K562 (cell line): ENCODE measurements at regions not wholly inside any gene's neighbourhood (a gene's known extent, or its start where the extent isn't known, plus 50 kb on each side); places are given as distances from the start of the nearest gene placed in this dataset.

Experiments used
- ATAC-seq: fragments of 200-7000 bp; cut with Tn5 transposase; 3 replicates; pipeline ENCODE4 v1.9.1; 2020; ENCODE audit warnings: moderate library complexity
- BruUV-seq: library from RNA; stranded (reverse); fragments of 400-500 nt; replicated peaks from 2 replicates; lab custom pipeline; 2021; lab: Mats Ljungman, UMichigan
- CTCF ChIA-PET: fragments of 300-600 bp; formaldehyde crosslinking; extraction: SDS; loops from one replicate; lab custom pipeline; 2021; ENCODE audit warnings: low intra/inter-chr PET ratio; lab: Yijun Ruan, JAX
- POLR2A ChIA-PET: fragments of 300-600, 350-650 bp; sonication (Branson Sonifier 250); formaldehyde crosslinking; extraction: SDS; loops from one replicate; lab custom pipeline; 2021; ENCODE audit warnings: antibody characterized with exemption, inconsistent platforms; lab: Yijun Ruan, JAX
- DNase-seq, 4 experiments: peaks; one replicate each; pipeline versions ENCODE4 v3.0.0 to v3.0.0-alpha.2; 2011 to 2018; ENCODE audit warnings: low spot score in 3 of 4, mixed read lengths in 3 of 4; ENCODE audit errors: extremely low read depth in 1 of 4
- FAIRE-seq: peaks from 2 replicates; lab custom pipeline; 2011; peaks lifted over from hg19 to GRCh38; lab: Jason Lieb, UNC
- H2AFZ ChIP-seq: 2 replicates; pipeline ENCODE4 v1.6.0; 2011; ENCODE audit warnings: low read depth, low read length, control low read depth, inconsistent platforms
- H3K27ac ChIP-seq: fragments of 200-600 bp; 3 replicates; pipeline ENCODE4 v1.8.0; 2011; ENCODE audit warnings: low read depth, mild to moderate bottlenecking, control low read depth, inconsistent platforms, low read length, moderate library complexity, mixed read lengths; ENCODE audit errors: extremely low read depth
- H3K27me3 ChIP-seq, 2 experiments: fragments of 300-600 bp in 1 of 2; 2 replicates in 1 of 2; 3 replicates in 1 of 2; pipeline versions ENCODE4 v1.6.0 to v1.8.0; 2011; ENCODE audit warnings: inconsistent platforms in 2 of 2, low read length in 2 of 2, mild to moderate bottlenecking in 1 of 2, mixed read lengths in 1 of 2, moderate library complexity in 1 of 2; ENCODE audit not compliant: control insufficient read depth in 2 of 2, insufficient read depth in 2 of 2
- H3K36me3 ChIP-seq: fragments of 300-600 bp; 3 replicates; pipeline ENCODE4 v1.8.0; 2011; ENCODE audit warnings: mild to moderate bottlenecking, low read length, inconsistent platforms; ENCODE audit not compliant: control insufficient read depth, insufficient read depth
- H3K4me1 ChIP-seq, 2 experiments: fragments of 200-600 bp in 1 of 2; replicated peaks in 1 of 2; 2 replicates in 1 of 2; 3 replicates in 1 of 2; pipeline versions ENCODE4 v1.5.1 to v1.8.0; 2011; ENCODE audit warnings: inconsistent platforms in 2 of 2, low read length in 2 of 2, mild to moderate bottlenecking in 1 of 2, mixed read lengths in 1 of 2, moderate library complexity in 1 of 2; ENCODE audit not compliant: control insufficient read depth in 2 of 2, insufficient read depth in 2 of 2
- H3K4me2 ChIP-seq: 2 replicates; pipeline ENCODE4 v1.6.1; 2011; ENCODE audit warnings: low read length, control low read depth, inconsistent platforms, mixed read lengths; ENCODE audit not compliant: insufficient read depth
- H3K4me3 ChIP-seq: fragments of 200-600 bp; sonication (generic), shearing (Covaris generic); 2 replicates; pipeline ENCODE4 v1.5.1; 2016; ENCODE audit warnings: control low read depth, inconsistent platforms
- H3K79me2 ChIP-seq: fragments of 200-600 bp; 3 replicates; pipeline ENCODE4 v1.8.0; 2011; ENCODE audit warnings: low read length, inconsistent platforms; ENCODE audit not compliant: control insufficient read depth, insufficient read depth
- H3K9ac ChIP-seq, 2 experiments: 2 replicates each; pipeline versions ENCODE4 v1.6.0 to v1.6.1; 2011; ENCODE audit warnings: low read depth in 2 of 2, low read length in 2 of 2, control low read depth in 1 of 2, inconsistent platforms in 1 of 2, mild to moderate bottlenecking in 1 of 2, mixed read lengths in 1 of 2; ENCODE audit not compliant: insufficient read depth in 1 of 2
- H3K9me1 ChIP-seq: one replicate; pipeline ENCODE4 v1.6.0; 2011; ENCODE audit warnings: inconsistent platforms, mild to moderate bottlenecking, low read length, moderate library complexity; ENCODE audit not compliant: control insufficient read depth, insufficient read depth
- H3K9me3 ChIP-seq: replicated peaks from 2 replicates; pipeline ENCODE4 v1.5.1; 2011; ENCODE audit warnings: low read depth, low read length, inconsistent platforms; ENCODE audit not compliant: control insufficient read depth, insufficient read depth
- H4K20me1 ChIP-seq: replicated peaks from 2 replicates; pipeline ENCODE4 v1.6.1; 2011; ENCODE audit warnings: low read length, inconsistent platforms, mixed read lengths; ENCODE audit not compliant: control insufficient read depth, insufficient read depth
- CBX1 ChIP-seq: sonication (generic); IDR thresholded peaks from 2 replicates; pipeline ENCODE4 v1.6.1; 2016; ENCODE audit warnings: antibody characterized with exemption, low read depth, mild to moderate bottlenecking
- CREM ChIP-seq: IDR thresholded peaks from 2 replicates; pipeline ENCODE4 v1.6.1; 2014; ENCODE audit warnings: antibody characterized with exemption, low read depth
- FOXM1 ChIP-seq, 2 experiments: fragments of 450-650 bp in 1 of 2; sonication (generic) in 1 of 2; formaldehyde crosslinking in 1 of 2; IDR thresholded peaks; 2 replicates each; pipeline versions ENCODE4 v1.6.1 to v1.9.0; 2017 to 2022; ENCODE audit warnings: low read depth in 2 of 2, mild to moderate bottlenecking in 2 of 2, missing genetic modification reagents in 1 of 2, moderate library complexity in 1 of 2
- JUND ChIP-seq, 2 experiments: IDR thresholded peaks; 2 replicates in 1 of 2; 3 replicates in 1 of 2; pipeline ENCODE4 v1.6.1; 2011; ENCODE audit warnings: borderline replicate concordance in 2 of 2, low read depth in 2 of 2, low read length in 2 of 2, improper control_type of control experiment in 1 of 2, missing biosample characterization in 1 of 2, missing genetic modification characterization in 1 of 2, missing genetic modification reagents in 1 of 2
- LARP7 ChIP-seq: fragments of 450-650 bp; IDR thresholded peaks from 2 replicates; pipeline ENCODE4 v1.6.1; 2016
- MAFK ChIP-seq: IDR thresholded peaks from 2 replicates; pipeline ENCODE4 v1.6.1; 2011; ENCODE audit warnings: low read length, improper control_type of control experiment
- MCM2 ChIP-seq: fragments of 450-650 bp; IDR thresholded peaks from 2 replicates; pipeline ENCODE4 v1.6.1; 2017; ENCODE audit warnings: low read depth, mild to moderate bottlenecking
- PHF21A ChIP-seq: fragments of 450-650 bp; IDR thresholded peaks from 2 replicates; pipeline ENCODE4 v1.6.1; 2017; ENCODE audit warnings: low read depth, borderline replicate concordance
- PML ChIP-seq: IDR thresholded peaks from 2 replicates; pipeline ENCODE4 v1.6.1; 2012; ENCODE audit warnings: low read length, inconsistent platforms
- SMAD3 ChIP-seq: fragments of 450-650 bp; formaldehyde crosslinking; conservative IDR thresholded peaks from 2 replicates; pipeline ENCODE4 v1.4.0; 2020; ENCODE audit warnings: mild to moderate bottlenecking
- ZKSCAN3 ChIP-seq: fragments of 250-450 bp; sonication (Bioruptor Pico); IDR thresholded peaks from 2 replicates; pipeline ENCODE4 v1.4.0; 2020
- ZNF436 ChIP-seq: fragments of 250-450, 450-650 bp; sonication (Bioruptor Pico); formaldehyde crosslinking; IDR thresholded peaks from 2 replicates; pipeline ENCODE4 v1.7.0; 2020; ENCODE audit warnings: mild to moderate bottlenecking
- ZNF444 ChIP-seq: fragments of 250-450 bp; sonication (Bioruptor Pico); IDR thresholded peaks from 2 replicates; pipeline ENCODE4 v1.4.0; 2020; ENCODE audit warnings: mild to moderate bottlenecking, moderate library complexity
- ZNF699 ChIP-seq: fragments of 250-450 bp; sonication (Bioruptor Pico); IDR thresholded peaks from 2 replicates; pipeline ENCODE4 v1.8.0; 2021; ENCODE audit warnings: mild to moderate bottlenecking, moderate library complexity; ENCODE audit not compliant: insufficient replicate concordance
- ZNF785 ChIP-seq: fragments of 250-450 bp; sonication (Bioruptor Pico); IDR thresholded peaks from 2 replicates; pipeline ENCODE4 v1.4.0; 2020; ENCODE audit warnings: mild to moderate bottlenecking
- WGBS: fragments of 100-300 bp; shearing (Covaris generic); methylation state at CpG from one replicate; pipeline ENCODE4 v1.1.6; 2016; ENCODE audit warnings: low coverage, mixed read lengths; ENCODE audit not compliant: insufficient coverage; ENCODE audit errors: missing lambda C conversion rate; 5-methylcytosine and 5-hydroxymethylcytosine counted together
- in situ Hi-C: fragments of 300-500 bp; cut with MboI; formaldehyde crosslinking; loops from 4 replicates; pipeline ENCODE4 v1.15.0; 2018; ENCODE audit warnings: inconsistent platforms, mixed read lengths
- intact Hi-C: fragments of 100-400 bp; cut with micrococcal nuclease; formaldehyde crosslinking; loops from 2 replicates; pipeline ENCODE4 v1.14.2; 2022
- TF ChIP-seq, protein P1 (sequence below): fragments of 450-650 bp; IDR thresholded peaks from 2 replicates; pipeline ENCODE4 v1.6.1; 2018; ENCODE audit not compliant: partially characterized antibody
- TF ChIP-seq, protein P2 (sequence below): sonication (generic); formaldehyde crosslinking; IDR thresholded peaks from 2 replicates; pipeline ENCODE4 v1.8.0; 2022; ENCODE audit warnings: mild to moderate bottlenecking, missing genetic modification reagents
- TF ChIP-seq, protein P3 (sequence below): fragments of 250-450 bp; sonication (Bioruptor Pico); IDR thresholded peaks from 2 replicates; pipeline ENCODE4 v1.9.0; 2021; ENCODE audit warnings: mild to moderate bottlenecking

DNA sequence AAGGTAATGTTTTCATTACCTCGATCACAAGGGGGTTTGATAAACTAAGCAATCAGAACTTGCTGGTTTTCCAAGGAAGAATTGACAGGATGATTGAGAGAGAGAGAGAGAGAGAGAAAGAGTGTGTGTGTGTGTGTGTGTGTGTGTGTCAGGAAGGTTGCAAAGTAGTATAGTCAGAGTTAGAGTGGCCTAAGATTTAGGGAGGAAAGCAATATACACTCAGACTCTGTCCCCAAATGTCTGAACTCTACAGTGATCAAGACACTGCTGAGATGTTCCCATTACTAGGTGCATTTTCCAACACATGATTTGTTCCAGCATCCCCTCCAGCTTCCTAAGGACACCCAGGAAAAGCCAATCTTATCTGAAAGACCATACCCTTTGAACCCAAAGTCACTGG lies 1074.1 kb downstream of the BCL11B start:
- H3K9me1 ChIP-seq = no peaks in the 10 kb centered on the region
- H4K20me1 ChIP-seq = no peaks in the 10 kb centered on the region
- no peaks in the 10 kb centered on the region for H3K27me3 ChIP-seq
- no peak overlapping the region for H3K9ac ChIP-seq
- intact Hi-C loops (no loop called here), in situ Hi-C loops (no loop called here)
- 0% methylated on average over 1 of the region's 1 CpG for WGBS
- no peak for DNase-seq
- no peaks in the 10 kb centered on the region for H3K4me1 ChIP-seq
- no peaks in the 10 kb centered on the region for H3K79me2 ChIP-seq
- H2AFZ ChIP-seq = no peak overlapping the region
- no peaks in the 10 kb centered on the region for H3K36me3 ChIP-seq
- POLR2A ChIA-PET = no interaction called here
- no peak overlapping the region for H3K27ac ChIP-seq
- no peak for FAIRE-seq
- BruUV-seq = no TSS peak
- CTCF ChIA-PET = no interaction called here
- no peak for ATAC-seq
- H3K9me3 ChIP-seq = no peaks in the 10 kb centered on the region
- no peak overlapping the region for H3K4me2 ChIP-seq
- H3K4me3 ChIP-seq = no peak overlapping the region
- TF ChIP-seq, protein P1, sequence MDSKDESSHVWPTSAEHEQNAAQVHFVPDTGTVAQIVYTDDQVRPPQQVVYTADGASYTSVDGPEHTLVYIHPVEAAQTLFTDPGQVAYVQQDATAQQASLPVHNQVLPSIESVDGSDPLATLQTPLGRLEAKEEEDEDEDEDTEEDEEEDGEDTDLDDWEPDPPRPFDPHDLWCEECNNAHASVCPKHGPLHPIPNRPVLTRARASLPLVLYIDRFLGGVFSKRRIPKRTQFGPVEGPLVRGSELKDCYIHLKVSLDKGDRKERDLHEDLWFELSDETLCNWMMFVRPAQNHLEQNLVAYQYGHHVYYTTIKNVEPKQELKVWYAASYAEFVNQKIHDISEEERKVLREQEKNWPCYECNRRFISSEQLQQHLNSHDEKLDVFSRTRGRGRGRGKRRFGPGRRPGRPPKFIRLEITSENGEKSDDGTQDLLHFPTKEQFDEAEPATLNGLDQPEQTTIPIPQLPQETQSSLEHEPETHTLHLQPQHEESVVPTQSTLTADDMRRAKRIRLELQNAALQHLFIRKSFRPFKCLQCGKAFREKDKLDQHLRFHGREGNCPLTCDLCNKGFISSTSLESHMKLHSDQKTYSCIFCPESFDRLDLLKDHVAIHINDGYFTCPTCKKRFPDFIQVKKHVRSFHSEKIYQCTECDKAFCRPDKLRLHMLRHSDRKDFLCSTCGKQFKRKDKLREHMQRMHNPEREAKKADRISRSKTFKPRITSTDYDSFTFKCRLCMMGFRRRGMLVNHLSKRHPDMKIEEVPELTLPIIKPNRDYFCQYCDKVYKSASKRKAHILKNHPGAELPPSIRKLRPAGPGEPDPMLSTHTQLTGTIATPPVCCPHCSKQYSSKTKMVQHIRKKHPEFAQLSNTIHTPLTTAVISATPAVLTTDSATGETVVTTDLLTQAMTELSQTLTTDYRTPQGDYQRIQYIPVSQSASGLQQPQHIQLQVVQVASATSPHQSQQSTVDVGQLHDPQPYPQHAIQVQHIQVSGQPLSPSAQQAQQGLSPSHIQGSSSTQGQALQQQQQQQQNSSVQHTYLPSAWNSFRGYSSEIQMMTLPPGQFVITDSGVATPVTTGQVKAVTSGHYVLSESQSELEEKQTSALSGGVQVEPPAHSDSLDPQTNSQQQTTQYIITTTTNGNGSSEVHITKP = no peak
- TF ChIP-seq CREM = no peak
- no peak for TF ChIP-seq PHF21A
- no peak for TF ChIP-seq PML
- no peak for TF ChIP-seq ZNF785 (CRISPR knock-in tag)
- no peak for TF ChIP-seq ZNF699 (CRISPR knock-in tag)
- no peak for TF ChIP-seq SMAD3 (CRISPR knock-in tag)
- TF ChIP-seq JUND (IDR thresholded peaks at IDR 0.05; ENCODE audit: borderline replicate concordance, low read depth, low read length) = no peak
- TF ChIP-seq JUND (tag; IDR thresholded peaks at IDR 0.05; ENCODE audit: borderline replicate concordance, low read depth, low read length) = no peak
- no peak for TF ChIP-seq MAFK
- no peak for TF ChIP-seq FOXM1 (IDR thresholded peaks at IDR 0.05; ENCODE audit: low read depth)
- TF ChIP-seq FOXM1 (CRISPR knock-in tag; IDR thresholded peaks at IDR 0.05; ENCODE audit: low read depth) = no peak
- no peak for TF ChIP-seq ZKSCAN3 (CRISPR knock-in tag)
- no peak for TF ChIP-seq MCM2
- no peak for TF ChIP-seq ZNF444 (CRISPR knock-in tag)
- no peak for TF ChIP-seq LARP7
- TF ChIP-seq ZNF436 = no peak
- TF ChIP-seq CBX1 = no peak
- TF ChIP-seq, protein P2, sequence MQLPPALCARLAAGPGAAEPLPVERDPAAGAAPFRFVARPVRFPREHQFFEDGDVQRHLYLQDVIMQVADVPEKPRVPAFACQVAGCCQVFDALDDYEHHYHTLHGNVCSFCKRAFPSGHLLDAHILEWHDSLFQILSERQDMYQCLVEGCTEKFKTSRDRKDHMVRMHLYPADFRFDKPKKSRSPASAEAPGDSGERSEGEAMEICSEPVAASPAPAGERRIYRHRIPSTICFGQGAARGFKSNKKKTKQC (CRISPR knock-in tag) = no peak
- TF ChIP-seq, protein P3, sequence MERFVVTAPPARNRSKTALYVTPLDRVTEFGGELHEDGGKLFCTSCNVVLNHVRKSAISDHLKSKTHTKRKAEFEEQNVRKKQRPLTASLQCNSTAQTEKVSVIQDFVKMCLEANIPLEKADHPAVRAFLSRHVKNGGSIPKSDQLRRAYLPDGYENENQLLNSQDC (CRISPR knock-in tag) = no peak
